GM19395 (cell line): ENCODE measurements at regions not wholly inside any gene's neighbourhood (a gene's known extent, or its start where the extent isn't known, plus 50 kb on each side); places are given as distances from the start of the nearest gene placed in this dataset.
"Not testable (repeated sequence)": the region's sequence is repeated elsewhere in the genome, so short reads cannot be mapped to it uniquely, and the experiment has no call there.

Experiments
- ATAC-seq: cut with Tn5 transposase; IDR thresholded peaks from one replicate; pipeline ENCODE4 v1.9.1; 2021; ENCODE audit warnings: mild to moderate bottlenecking, moderate library complexity; ENCODE audit not compliant: unreplicated experiment

GRCh38 chr12:131333621-131334440 lies 377.1 kb upstream of the SFSWAP start:
- no peak for ATAC-seq

- no peak for ATAC-seq
These were observed 376.1 kb upstream of the SFSWAP start for GRCh38 chr12:131334835-131335234.

GRCh38 chr12:131335456-131335855 lies 375.4 kb upstream of the SFSWAP start:
- ATAC-seq: no peak

- not testable (repeated sequence) for ATAC-seq
These were observed 373.0 kb upstream of the SFSWAP start for GRCh38 chr12:131337861-131338260.

GRCh38 chr12:131340616-131341210 lies 370.2 kb upstream of the SFSWAP start:
- no peak for ATAC-seq

GRCh38 chr12:131341608-131342007 lies 369.3 kb upstream of the SFSWAP start:
- not testable (repeated sequence) for ATAC-seq

- not testable (repeated sequence) for ATAC-seq
These were observed 367.5 kb upstream of the SFSWAP start for GRCh38 chr12:131343436-131343835.

GRCh38 chr12:131344715-131345520 lies 366.0 kb upstream of the SFSWAP start:
- not testable (repeated sequence) for ATAC-seq

- no peak for ATAC-seq
These were observed 365.1 kb upstream of the SFSWAP start for GRCh38 chr12:131345521-131346436.

GRCh38 chr12:131346555-131347344 lies 364.1 kb upstream of the SFSWAP start:
- ATAC-seq: no peak

GRCh38 chr12:131347345-131347714 lies 363.6 kb upstream of the SFSWAP start:
- ATAC-seq: no peak

GRCh38 chr12:131347732-131348131 lies 363.2 kb upstream of the SFSWAP start:
- no peak for ATAC-seq

- ATAC-seq: no peak
These were observed 362.7 kb upstream of the SFSWAP start for GRCh38 chr12:131348231-131348630.

GRCh38 chr12:131348646-131349045 lies 362.2 kb upstream of the SFSWAP start:
- ATAC-seq: no peak

GRCh38 chr12:131349397-131350127 lies 361.3 kb upstream of the SFSWAP start:
- no peak for ATAC-seq

GRCh38 chr12:131350943-131351318 lies 360.0 kb upstream of the SFSWAP start:
- ATAC-seq: no peak

- no peak for ATAC-seq
These were observed 359.4 kb upstream of the SFSWAP start for GRCh38 chr12:131351319-131352028.

- no peak for ATAC-seq
These were observed 358.5 kb upstream of the SFSWAP start for GRCh38 chr12:131352296-131352900.
